Karpas-422 (cell line): ENCODE measurements at regions not wholly inside any gene's neighbourhood (a gene's known extent, or its start where the extent isn't known, plus 50 kb on each side); places are given as distances from the start of the nearest gene placed in this dataset.
"Not testable (repeated sequence)": the region's sequence is repeated elsewhere in the genome, so short reads cannot be mapped to it uniquely, and the experiment has no call there.

Experiments used
- DNase-seq: peaks from one replicate; pipeline ENCODE4 v3.0.0-alpha.2; 2015
- H2AFZ ChIP-seq: fragments of 200-600 bp; sonication (generic); 2 replicates; pipeline ENCODE4 v1.6.1; 2014; ENCODE audit warnings: antibody characterized with exemption, low read length, mixed read lengths
- H3K27ac ChIP-seq: fragments of 200-600 bp; sonication (generic); 2 replicates; pipeline ENCODE4 v1.5.1; 2014; ENCODE audit warnings: mild to moderate bottlenecking, low read length, moderate library complexity
- H3K27me3 ChIP-seq: fragments of 200-600 bp; sonication (generic); 2 replicates; pipeline ENCODE4 v1.6.1; 2014; ENCODE audit warnings: low read length, mixed read lengths
- H3K36me3 ChIP-seq: fragments of 200-600 bp; sonication (generic); 2 replicates; pipeline ENCODE4 v1.6.1; 2014; ENCODE audit warnings: low read length, mixed read lengths; ENCODE audit not compliant: insufficient read depth
- H3K4me1 ChIP-seq: fragments of 200-600 bp; sonication (generic); 2 replicates; pipeline ENCODE4 v1.6.1; 2014; ENCODE audit warnings: mild to moderate bottlenecking, low read length, mixed read lengths
- H3K4me2 ChIP-seq: fragments of 200-600 bp; sonication (generic); 2 replicates; pipeline ENCODE4 v1.6.1; 2014; ENCODE audit warnings: low read length, low read depth, mild to moderate bottlenecking; ENCODE audit not compliant: poor library complexity, severe bottlenecking
- H3K4me3 ChIP-seq: fragments of 200-600 bp; sonication (generic); 2 replicates; pipeline ENCODE4 v1.5.1; 2014; ENCODE audit warnings: mild to moderate bottlenecking, antibody characterized with exemption, low read length, mixed read lengths
- H3K79me2 ChIP-seq: fragments of 200-600 bp; sonication (generic); 2 replicates; pipeline ENCODE4 v1.6.1; 2014; ENCODE audit warnings: mild to moderate bottlenecking, low read length, mixed read lengths
- H3K9ac ChIP-seq: fragments of 200-600 bp; sonication (generic); 2 replicates; pipeline ENCODE4 v1.6.0; 2014; ENCODE audit warnings: low read length
- H3K9me2 ChIP-seq: fragments of 200-600 bp; sonication (generic), shearing (Covaris generic); replicated peaks from 2 replicates; pipeline ENCODE4 v1.6.0; 2014; ENCODE audit warnings: mild to moderate bottlenecking, low read length, moderate library complexity; ENCODE audit not compliant: insufficient read depth
- H3K9me3 ChIP-seq: fragments of 300-700, 200-600 bp; sonication (generic); 2 replicates; pipeline ENCODE4 v1.6.1; 2014; ENCODE audit warnings: low read length, mixed read lengths
- H4K20me1 ChIP-seq: fragments of 200-600 bp; sonication (generic); 2 replicates; pipeline ENCODE4 v1.6.1; 2014; ENCODE audit warnings: mild to moderate bottlenecking, antibody characterized with exemption, low read length, low read depth; ENCODE audit not compliant: insufficient read depth

DNA sequence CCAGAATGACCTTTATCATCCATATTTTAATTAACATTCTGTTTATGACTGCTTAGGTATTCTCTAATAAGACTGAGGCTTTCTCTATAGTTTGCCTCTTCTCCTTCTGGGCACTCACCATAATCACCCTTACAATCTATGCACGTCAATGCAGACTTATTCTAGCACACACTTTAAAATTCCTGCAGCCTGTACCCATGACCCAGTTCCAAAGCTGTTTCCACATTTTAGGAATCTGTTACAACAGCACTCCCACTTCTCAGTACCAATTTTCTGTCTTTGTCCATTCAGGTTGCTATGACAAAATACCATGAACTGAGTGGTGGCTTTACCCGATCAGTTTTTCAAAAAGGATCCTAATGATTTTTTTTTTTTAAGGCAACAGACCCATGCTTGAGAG is 103.5 kb downstream of the SOX14 start:
- Histone ChIP-seq H3K4me1 (no peaks in the 10 kb centered on the region), H3K27me3 (no peaks in the 10 kb centered on the region), H2AFZ (no peak overlapping the region), H3K4me2 (no peak overlapping the region), H3K27ac (no peak overlapping the region), H3K36me3 (no peaks in the 10 kb centered on the region), H3K79me2 (no peaks in the 10 kb centered on the region), H3K9ac (no peak overlapping the region), H4K20me1 (no peaks in the 10 kb centered on the region), H3K9me2 (no peaks in the 10 kb centered on the region), H3K4me3 (no peak overlapping the region), H3K9me3 (peaks cover 8% of the 10 kb centered on the region)
- DNase-seq: no peak

DNA sequence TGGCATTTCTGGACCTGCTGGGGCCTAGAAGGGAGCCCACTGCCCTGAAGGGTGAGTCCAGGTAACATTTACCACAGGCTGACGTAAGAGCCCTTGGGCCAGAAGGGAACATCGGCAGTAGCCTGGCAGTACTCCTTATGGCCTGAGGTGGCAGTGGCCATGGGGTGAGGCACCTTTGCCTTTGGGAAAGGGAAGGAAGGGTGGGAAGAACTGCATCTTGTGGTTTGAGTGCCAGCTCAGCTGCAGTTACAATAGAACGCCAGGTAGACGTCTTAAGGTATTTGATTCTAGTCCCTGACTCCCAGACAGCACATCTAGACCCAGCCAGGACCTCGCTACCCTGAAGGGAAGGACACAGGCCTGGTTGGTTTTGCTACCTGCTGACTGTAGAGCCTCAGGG is 104.9 kb downstream of the SOX14 start:
- Histone ChIP-seq H3K9me3 (peaks cover 8% of the 10 kb centered on the region), H3K27me3 (no peaks in the 10 kb centered on the region), H3K27ac (no peak overlapping the region), H3K9me2 (no peaks in the 10 kb centered on the region), H3K36me3 (no peaks in the 10 kb centered on the region), H3K4me1 (no peaks in the 10 kb centered on the region), H3K4me2 (no peak overlapping the region), H4K20me1 (no peaks in the 10 kb centered on the region), H3K79me2 (no peaks in the 10 kb centered on the region), H2AFZ (no peak overlapping the region), H3K4me3 (no peak overlapping the region), H3K9ac (no peak overlapping the region)
- DNase-seq: no peak

DNA sequence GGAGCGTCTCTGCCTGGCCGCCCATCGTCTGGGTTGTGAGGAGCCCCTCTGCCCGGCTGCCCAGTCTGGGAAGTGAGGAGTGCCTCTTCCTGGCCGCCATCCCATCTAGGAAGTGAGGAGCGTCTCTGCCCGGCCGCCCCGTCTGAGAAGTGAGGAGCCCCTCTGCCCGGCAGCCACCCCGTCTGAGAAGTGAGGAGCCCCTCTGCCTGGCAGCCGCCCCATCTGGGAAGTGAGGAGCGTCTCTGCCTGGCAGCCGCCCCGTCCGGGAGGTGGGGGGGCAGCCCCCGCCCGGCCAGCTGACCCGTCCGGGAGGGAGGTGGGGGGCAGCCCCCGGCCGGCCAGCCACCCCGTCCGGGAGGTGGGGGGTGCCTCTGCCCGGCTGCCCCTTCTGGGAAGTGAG is 108.5 kb downstream of the SOX14 start:
- H3K79me2 ChIP-seq, H4K20me1 ChIP-seq, DNase-seq, H3K4me2 ChIP-seq, H3K36me3 ChIP-seq, H3K9ac ChIP-seq, H3K4me3 ChIP-seq, H3K4me1 ChIP-seq, H3K9me3 ChIP-seq, H3K27me3 ChIP-seq, H3K9me2 ChIP-seq, H3K27ac ChIP-seq, H2AFZ ChIP-seq: not testable (repeated sequence)

DNA sequence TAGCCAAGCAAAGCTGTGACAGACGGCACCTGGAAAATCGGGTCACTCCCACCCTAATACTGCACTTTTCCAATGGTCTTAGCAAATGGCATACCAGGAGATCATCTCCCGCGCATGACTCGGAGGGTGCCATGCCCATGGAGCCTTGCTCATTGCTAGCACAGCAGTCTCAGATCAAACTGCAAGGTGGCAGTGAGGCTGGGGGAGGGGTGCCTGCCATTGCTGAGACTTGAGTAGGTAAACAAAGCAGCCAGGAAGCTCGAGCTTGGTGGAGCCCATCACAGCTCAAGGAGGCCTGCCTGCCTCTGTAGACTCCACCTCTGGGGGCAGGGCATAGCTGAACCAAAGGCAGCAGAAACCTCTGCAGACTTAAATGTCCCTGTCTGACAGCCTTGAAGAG is 113.1 kb upstream of the CLDN18 start:
- not testable (repeated sequence) for H3K27me3 ChIP-seq, H3K9me3 ChIP-seq, H3K36me3 ChIP-seq, H2AFZ ChIP-seq, DNase-seq, H3K79me2 ChIP-seq, H3K4me1 ChIP-seq, H3K9me2 ChIP-seq, H4K20me1 ChIP-seq, H3K4me2 ChIP-seq, H3K4me3 ChIP-seq, H3K27ac ChIP-seq, H3K9ac ChIP-seq

DNA sequence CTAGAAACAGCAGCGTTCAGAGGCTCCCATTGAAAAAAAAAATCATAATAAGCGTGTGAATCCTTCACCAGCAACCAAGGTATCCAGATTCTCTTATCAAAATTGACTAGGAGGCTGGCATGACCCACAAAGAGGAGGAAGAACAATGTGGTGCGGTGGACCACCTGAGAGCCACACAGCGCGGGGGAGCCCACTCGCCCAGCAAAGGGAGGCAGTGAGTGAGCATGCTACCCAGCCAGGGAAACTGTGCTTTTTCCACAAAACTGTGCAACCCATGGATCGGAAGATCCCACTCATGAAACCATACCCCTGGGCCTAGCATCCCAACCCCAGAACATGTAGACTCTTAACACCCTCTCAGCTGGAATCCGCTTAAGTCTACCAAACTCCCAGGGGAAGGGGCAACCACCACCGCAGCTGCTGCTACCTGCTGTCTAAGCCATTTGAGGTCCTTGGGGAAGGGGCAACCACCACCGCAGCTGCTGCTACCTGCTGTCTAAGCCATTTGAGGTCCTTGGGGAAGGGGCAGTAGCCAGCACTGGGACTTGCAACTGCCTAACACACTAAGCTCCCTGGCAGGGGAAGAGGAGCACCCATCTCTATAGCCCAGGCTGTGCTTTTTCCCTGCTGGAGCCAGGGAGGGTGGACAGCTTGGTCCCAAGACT is 102.8 kb upstream of the CLDN18 start:
- no peaks in the 10 kb centered on the region for H3K9me3 ChIP-seq

DNA sequence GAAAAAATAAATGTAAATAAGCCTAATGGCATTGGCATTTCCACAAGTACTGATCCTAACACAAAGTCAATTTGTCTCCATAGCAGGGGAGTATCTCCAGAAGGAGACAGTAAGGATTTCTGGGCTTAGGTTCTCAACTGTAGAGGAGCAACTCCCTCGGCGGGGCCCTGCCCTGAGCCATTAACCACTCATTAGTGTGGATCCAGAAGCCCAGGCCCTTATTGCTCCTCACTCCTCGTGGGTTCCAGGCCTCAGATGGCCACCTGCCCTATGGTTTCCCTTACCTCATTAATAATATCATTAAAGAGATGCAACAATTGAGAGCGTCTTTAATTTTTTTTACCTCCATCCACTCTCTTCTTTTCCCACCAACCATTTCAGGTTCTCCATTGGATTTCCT is 85.3 kb upstream of the CLDN18 start:
- no peak overlapping the region for H3K4me3 ChIP-seq
- H3K27me3 ChIP-seq: no peaks in the 10 kb centered on the region
- no peaks in the 10 kb centered on the region for H3K79me2 ChIP-seq
- no peak overlapping the region for H2AFZ ChIP-seq
- no peaks in the 10 kb centered on the region for H3K4me1 ChIP-seq
- H3K36me3 ChIP-seq: no peaks in the 10 kb centered on the region
- no peak overlapping the region for H3K4me2 ChIP-seq
- DNase-seq: no peak
- H3K9ac ChIP-seq: no peak overlapping the region
- no peaks in the 10 kb centered on the region for H3K9me2 ChIP-seq
- no peak overlapping the region for H3K27ac ChIP-seq
- no peaks in the 10 kb centered on the region for H3K9me3 ChIP-seq
- no peaks in the 10 kb centered on the region for H4K20me1 ChIP-seq

More for the DNA sequence above, 102.8 kb upstream of the CLDN18 start:
- Histone ChIP-seq H3K79me2 (no peaks in the 10 kb centered on the region), H3K27me3 (no peaks in the 10 kb centered on the region), H3K9ac (no peak overlapping the region), H4K20me1 (no peaks in the 10 kb centered on the region), H3K9me2 (no peaks in the 10 kb centered on the region), H3K4me1 (no peaks in the 10 kb centered on the region), H3K4me3 (no peak overlapping the region), H3K4me2 (no peak overlapping the region), H3K27ac (no peak overlapping the region), H2AFZ (no peak overlapping the region), H3K36me3 (no peaks in the 10 kb centered on the region)
- DNase-seq: no peak

DNA sequence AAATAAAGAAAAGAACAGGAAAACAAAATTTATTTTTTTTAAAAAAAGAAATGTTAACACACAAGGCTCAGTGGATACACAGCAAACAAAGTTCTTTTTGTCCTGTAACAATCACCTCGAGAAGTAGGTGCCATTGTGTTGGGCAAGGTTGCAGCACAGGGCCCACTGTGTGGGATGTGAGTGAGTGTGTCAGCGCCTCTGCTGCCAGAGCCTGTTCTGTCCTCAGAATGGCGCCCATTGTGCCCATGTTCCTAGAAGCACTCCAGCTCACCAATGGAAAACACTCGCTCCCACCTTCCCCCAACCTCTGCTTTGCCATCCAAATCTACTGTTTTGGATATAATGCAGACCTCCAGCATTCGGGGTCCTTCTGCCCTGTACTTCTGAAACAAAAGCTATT is 84.9 kb upstream of the CLDN18 start:
- Histone ChIP-seq H4K20me1 (no peaks in the 10 kb centered on the region), H3K9ac (no peak overlapping the region), H3K4me1 (no peaks in the 10 kb centered on the region), H3K27ac (no peak overlapping the region), H3K4me3 (no peak overlapping the region), H3K9me3 (no peaks in the 10 kb centered on the region), H3K9me2 (no peaks in the 10 kb centered on the region), H3K27me3 (no peaks in the 10 kb centered on the region), H3K79me2 (no peaks in the 10 kb centered on the region), H2AFZ (no peak overlapping the region), H3K4me2 (no peak overlapping the region), H3K36me3 (no peaks in the 10 kb centered on the region)
- DNase-seq: no peak

DNA sequence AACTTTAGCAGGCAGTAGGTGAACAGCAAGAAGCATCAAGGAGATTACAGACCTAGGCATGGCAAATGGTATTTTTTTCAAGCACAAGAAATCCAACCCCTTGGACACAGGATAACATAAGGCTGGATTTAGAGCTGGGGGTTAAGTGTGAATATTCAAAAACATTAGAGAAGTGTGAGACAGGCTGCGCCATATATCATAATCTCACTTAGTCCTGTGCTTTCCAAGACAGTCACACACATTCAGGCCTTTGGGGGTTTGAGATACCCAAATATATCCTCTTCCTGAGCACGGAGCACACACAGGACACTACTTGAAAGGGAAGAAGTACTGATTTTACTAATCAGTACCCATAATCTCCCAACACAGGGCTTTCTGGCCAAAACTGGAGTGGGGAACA is 83.0 kb upstream of the CLDN18 start:
- Histone ChIP-seq H3K27ac (no peak overlapping the region), H3K4me2 (no peak overlapping the region), H3K36me3 (no peaks in the 10 kb centered on the region), H4K20me1 (no peaks in the 10 kb centered on the region), H3K4me1 (no peaks in the 10 kb centered on the region), H2AFZ (no peak overlapping the region), H3K9me2 (no peaks in the 10 kb centered on the region), H3K4me3 (no peak overlapping the region), H3K9me3 (no peaks in the 10 kb centered on the region), H3K79me2 (no peaks in the 10 kb centered on the region), H3K9ac (no peak overlapping the region), H3K27me3 (no peaks in the 10 kb centered on the region)
- DNase-seq: no peak

DNA sequence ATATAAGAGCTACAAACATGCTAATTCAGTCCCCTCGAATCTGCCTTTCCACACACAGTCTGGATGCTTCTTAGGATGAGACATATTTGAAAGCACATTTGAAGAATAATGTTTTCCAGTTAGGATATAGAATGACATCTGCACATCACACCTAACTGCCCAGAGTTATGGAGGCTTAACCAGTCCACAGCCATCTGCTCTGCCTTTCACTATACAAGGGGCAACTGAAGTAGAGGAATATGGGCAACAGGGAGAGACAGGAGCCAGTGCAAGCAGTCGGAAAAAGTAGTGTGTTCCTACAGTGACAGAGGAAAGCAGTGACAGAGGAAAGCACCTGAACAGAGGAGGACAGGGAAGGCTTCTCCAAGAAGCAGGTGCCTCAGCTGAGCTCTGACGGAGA is 79.0 kb upstream of the CLDN18 start:
- Histone ChIP-seq H3K27me3 (no peaks in the 10 kb centered on the region), H3K79me2 (no peaks in the 10 kb centered on the region), H3K27ac (no peak overlapping the region), H4K20me1 (no peaks in the 10 kb centered on the region), H3K4me1 (no peaks in the 10 kb centered on the region), H3K4me2 (no peak overlapping the region), H3K36me3 (no peaks in the 10 kb centered on the region), H3K9me2 (no peaks in the 10 kb centered on the region), H3K4me3 (no peak overlapping the region), H2AFZ (no peak overlapping the region), H3K9ac (no peak overlapping the region), H3K9me3 (no peaks in the 10 kb centered on the region)
- no peak for DNase-seq
